SK-N-SH treated with all-trans-retinoic acid at 6 μM for 48 hours (cell line): ENCODE measurements at regions not wholly inside any gene's neighbourhood (a gene's known extent, or its start where the extent isn't known, plus 50 kb on each side); places are given as distances from the start of the nearest gene placed in this dataset.

Experiments used
- ATAC-seq: fragments of 200-7000 bp; cut with Tn5 transposase; 3 replicates; pipeline ENCODE4 v1.9.1; 2020; ENCODE audit warnings: mild to moderate bottlenecking, moderate library complexity
- ARNTL ChIP-seq: fragments of 450-650 bp; formaldehyde crosslinking; IDR thresholded peaks from 2 replicates; pipeline ENCODE4 v1.5.0; 2020; ENCODE audit warnings: low read depth, mild to moderate bottlenecking, moderate library complexity, borderline replicate concordance
- BACH2 ChIP-seq: fragments of 250-450 bp; sonication (Bioruptor Pico); IDR thresholded peaks from 2 replicates; pipeline ENCODE4 v1.9.0; 2021; ENCODE audit warnings: mild to moderate bottlenecking, borderline replicate concordance
- CSDC2 ChIP-seq: fragments of 250-450 bp; sonication (Bioruptor Pico); IDR thresholded peaks from 2 replicates; pipeline ENCODE4 v1.5.0; 2020; ENCODE audit warnings: mild to moderate bottlenecking, moderate library complexity
- ESRRG ChIP-seq: fragments of 250-450 bp; sonication (Bioruptor Pico); IDR thresholded peaks from 2 replicates; pipeline ENCODE4 v1.6.1; 2021; ENCODE audit warnings: mild to moderate bottlenecking
- GLIS3 ChIP-seq: fragments of 250-450 bp; sonication (Bioruptor Pico); IDR thresholded peaks from 2 replicates; pipeline ENCODE4 v1.5.0; 2020; ENCODE audit warnings: mild to moderate bottlenecking, moderate library complexity
- ISL1 ChIP-seq: fragments of 250-450 bp; sonication (Bioruptor Pico); IDR thresholded peaks from 2 replicates; pipeline ENCODE4 v2.1.2; 2022; ENCODE audit warnings: mild to moderate bottlenecking, moderate library complexity
- OSR1 ChIP-seq: fragments of 250-450 bp; sonication (Bioruptor Pico); IDR thresholded peaks from 2 replicates; pipeline ENCODE4 v1.8.0; 2022; ENCODE audit warnings: moderate library complexity, mild to moderate bottlenecking, inconsistent platforms
- PPARA ChIP-seq: fragments of 250-450 bp; sonication (Bioruptor Pico); IDR thresholded peaks from 2 replicates; pipeline ENCODE4 v1.5.0; 2020; ENCODE audit warnings: mild to moderate bottlenecking, borderline replicate concordance
- RARB ChIP-seq: fragments of 250-450 bp; sonication (Bioruptor Pico); IDR thresholded peaks from 2 replicates; pipeline ENCODE4 v1.8.0; 2021; ENCODE audit warnings: mild to moderate bottlenecking, moderate library complexity
- TCF4 ChIP-seq: fragments of 250-450 bp; sonication (Bioruptor Pico); IDR thresholded peaks from 2 replicates; pipeline ENCODE4 v1.8.0; 2021; ENCODE audit warnings: mild to moderate bottlenecking, moderate library complexity, borderline replicate concordance
- ZC3H10 ChIP-seq: fragments of 250-450 bp; sonication (Bioruptor Pico); IDR thresholded peaks from 2 replicates; pipeline ENCODE4 v1.5.1; 2021; ENCODE audit warnings: mild to moderate bottlenecking, moderate library complexity
- ZFP3 ChIP-seq: fragments of 250-450 bp; sonication (Bioruptor Pico); IDR thresholded peaks from 2 replicates; pipeline ENCODE4 v1.5.0; 2020; ENCODE audit warnings: mild to moderate bottlenecking, moderate library complexity
- ZFP30 ChIP-seq: fragments of 450-650 bp; formaldehyde crosslinking; IDR thresholded peaks from 2 replicates; pipeline ENCODE4 v1.5.0; 2022; ENCODE audit warnings: mild to moderate bottlenecking, moderate library complexity
- ZNF565 ChIP-seq: fragments of 450-650 bp; formaldehyde crosslinking; conservative IDR thresholded peaks from 2 replicates; pipeline ENCODE4 v1.5.0; 2020; ENCODE audit warnings: low read depth, mild to moderate bottlenecking, moderate library complexity
- ZNF70 ChIP-seq: fragments of 450-650 bp; formaldehyde crosslinking; IDR thresholded peaks from 2 replicates; pipeline ENCODE4 v1.5.0; 2020; ENCODE audit warnings: mild to moderate bottlenecking, moderate library complexity
- ZNF8 ChIP-seq: fragments of 450-650 bp; formaldehyde crosslinking; IDR thresholded peaks from 2 replicates; pipeline ENCODE4 v1.5.0; 2020; ENCODE audit warnings: mild to moderate bottlenecking, moderate library complexity
- TF ChIP-seq, protein P1 (sequence below): fragments of 250-450 bp; sonication (Bioruptor Pico); IDR thresholded peaks from 2 replicates; pipeline ENCODE4 v1.8.0; 2020; ENCODE audit warnings: mild to moderate bottlenecking, moderate library complexity, borderline replicate concordance
- TF ChIP-seq, protein P2 (sequence below): fragments of 250-450 bp; sonication (Bioruptor Pico); IDR thresholded peaks from 2 replicates; pipeline ENCODE4 v1.5.1; 2020; ENCODE audit warnings: low read depth, mild to moderate bottlenecking, moderate library complexity
- TF ChIP-seq, protein P3 (sequence below): fragments of 250-450 bp; sonication (Bioruptor Pico); IDR thresholded peaks from 2 replicates; pipeline ENCODE4 v1.5.0; 2020; ENCODE audit warnings: mild to moderate bottlenecking, moderate library complexity
- TF ChIP-seq, protein P4 (sequence below): fragments of 250-450 bp; sonication (Bioruptor Pico); IDR thresholded peaks from 2 replicates; pipeline ENCODE4 v1.8.0; 2021; ENCODE audit warnings: low read depth, mild to moderate bottlenecking, moderate library complexity, borderline replicate concordance
- TF ChIP-seq, protein P5 (sequence below): fragments of 250-450 bp; sonication (Bioruptor Pico); IDR thresholded peaks from 2 replicates; pipeline ENCODE4 v1.5.1; 2021; ENCODE audit warnings: mild to moderate bottlenecking, moderate library complexity

DNA sequence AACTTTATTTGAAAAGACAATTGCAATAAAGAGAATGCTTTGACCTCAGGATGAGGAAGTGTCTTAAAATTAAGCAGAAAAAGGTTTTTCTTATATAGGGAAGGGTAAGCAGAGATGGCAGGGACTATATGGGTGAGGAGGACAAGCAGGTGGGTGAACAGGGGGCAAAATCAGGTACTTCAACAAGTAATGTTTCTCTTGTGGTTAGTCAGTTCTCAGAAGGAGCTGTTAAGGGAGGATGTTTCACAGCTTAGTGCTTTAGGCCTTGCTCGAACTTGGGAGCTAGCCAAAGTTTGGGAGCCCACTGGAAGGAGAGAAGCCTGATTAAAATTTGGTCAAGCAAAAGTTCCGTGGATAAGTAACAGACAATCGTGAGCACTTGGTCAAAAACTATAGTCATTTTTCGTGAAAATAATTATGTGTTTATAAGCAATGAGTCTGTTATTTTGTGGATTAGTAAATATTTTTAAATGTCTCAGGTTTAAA, 364.2 kb upstream of the TMPO start (continued):
- TF ChIP-seq, protein P1, sequence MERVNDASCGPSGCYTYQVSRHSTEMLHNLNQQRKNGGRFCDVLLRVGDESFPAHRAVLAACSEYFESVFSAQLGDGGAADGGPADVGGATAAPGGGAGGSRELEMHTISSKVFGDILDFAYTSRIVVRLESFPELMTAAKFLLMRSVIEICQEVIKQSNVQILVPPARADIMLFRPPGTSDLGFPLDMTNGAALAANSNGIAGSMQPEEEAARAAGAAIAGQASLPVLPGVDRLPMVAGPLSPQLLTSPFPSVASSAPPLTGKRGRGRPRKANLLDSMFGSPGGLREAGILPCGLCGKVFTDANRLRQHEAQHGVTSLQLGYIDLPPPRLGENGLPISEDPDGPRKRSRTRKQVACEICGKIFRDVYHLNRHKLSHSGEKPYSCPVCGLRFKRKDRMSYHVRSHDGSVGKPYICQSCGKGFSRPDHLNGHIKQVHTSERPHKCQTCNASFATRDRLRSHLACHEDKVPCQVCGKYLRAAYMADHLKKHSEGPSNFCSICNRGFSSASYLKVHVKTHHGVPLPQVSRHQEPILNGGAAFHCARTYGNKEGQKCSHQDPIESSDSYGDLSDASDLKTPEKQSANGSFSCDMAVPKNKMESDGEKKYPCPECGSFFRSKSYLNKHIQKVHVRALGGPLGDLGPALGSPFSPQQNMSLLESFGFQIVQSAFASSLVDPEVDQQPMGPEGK (CRISPR knock-in tag) = no peak

DNA sequence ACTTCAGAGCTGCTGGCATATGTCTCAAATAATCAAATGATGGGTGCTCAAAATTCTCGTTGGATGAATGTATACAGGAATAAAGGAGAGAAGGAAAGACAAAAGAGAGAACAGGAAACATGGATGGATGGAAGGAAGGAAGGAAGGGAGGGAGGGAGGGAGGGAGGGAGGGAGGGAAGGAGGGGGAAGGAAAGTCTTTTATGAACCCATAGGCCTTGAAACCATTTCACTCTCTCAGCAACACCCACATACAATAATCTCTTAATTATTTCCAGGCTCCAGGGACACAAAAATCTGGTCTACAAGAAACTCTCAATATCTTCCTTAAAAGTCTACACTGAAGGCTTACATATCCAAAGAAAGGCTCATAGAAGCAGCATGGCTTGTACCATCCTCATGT, 363.4 kb upstream of the TMPO start:
- TF ChIP-seq OSR1 (CRISPR knock-in tag) (no peak), ARNTL (no peak), RARB (CRISPR knock-in tag) (no peak), ZNF70 (CRISPR knock-in tag) (no peak), ZNF565 (CRISPR knock-in tag) (no peak), CSDC2 (CRISPR knock-in tag) (no peak), ZC3H10 (no peak), ESRRG (no peak)
- TF ChIP-seq, protein P2, sequence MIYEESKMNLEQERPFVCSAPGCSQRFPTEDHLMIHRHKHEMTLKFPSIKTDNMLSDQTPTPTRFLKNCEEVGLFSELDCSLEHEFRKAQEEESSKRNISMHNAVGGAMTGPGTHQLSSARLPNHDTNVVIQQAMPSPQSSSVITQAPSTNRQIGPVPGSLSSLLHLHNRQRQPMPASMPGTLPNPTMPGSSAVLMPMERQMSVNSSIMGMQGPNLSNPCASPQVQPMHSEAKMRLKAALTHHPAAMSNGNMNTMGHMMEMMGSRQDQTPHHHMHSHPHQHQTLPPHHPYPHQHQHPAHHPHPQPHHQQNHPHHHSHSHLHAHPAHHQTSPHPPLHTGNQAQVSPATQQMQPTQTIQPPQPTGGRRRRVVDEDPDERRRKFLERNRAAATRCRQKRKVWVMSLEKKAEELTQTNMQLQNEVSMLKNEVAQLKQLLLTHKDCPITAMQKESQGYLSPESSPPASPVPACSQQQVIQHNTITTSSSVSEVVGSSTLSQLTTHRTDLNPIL (CRISPR knock-in tag) = no peak
- TF ChIP-seq, protein P3, sequence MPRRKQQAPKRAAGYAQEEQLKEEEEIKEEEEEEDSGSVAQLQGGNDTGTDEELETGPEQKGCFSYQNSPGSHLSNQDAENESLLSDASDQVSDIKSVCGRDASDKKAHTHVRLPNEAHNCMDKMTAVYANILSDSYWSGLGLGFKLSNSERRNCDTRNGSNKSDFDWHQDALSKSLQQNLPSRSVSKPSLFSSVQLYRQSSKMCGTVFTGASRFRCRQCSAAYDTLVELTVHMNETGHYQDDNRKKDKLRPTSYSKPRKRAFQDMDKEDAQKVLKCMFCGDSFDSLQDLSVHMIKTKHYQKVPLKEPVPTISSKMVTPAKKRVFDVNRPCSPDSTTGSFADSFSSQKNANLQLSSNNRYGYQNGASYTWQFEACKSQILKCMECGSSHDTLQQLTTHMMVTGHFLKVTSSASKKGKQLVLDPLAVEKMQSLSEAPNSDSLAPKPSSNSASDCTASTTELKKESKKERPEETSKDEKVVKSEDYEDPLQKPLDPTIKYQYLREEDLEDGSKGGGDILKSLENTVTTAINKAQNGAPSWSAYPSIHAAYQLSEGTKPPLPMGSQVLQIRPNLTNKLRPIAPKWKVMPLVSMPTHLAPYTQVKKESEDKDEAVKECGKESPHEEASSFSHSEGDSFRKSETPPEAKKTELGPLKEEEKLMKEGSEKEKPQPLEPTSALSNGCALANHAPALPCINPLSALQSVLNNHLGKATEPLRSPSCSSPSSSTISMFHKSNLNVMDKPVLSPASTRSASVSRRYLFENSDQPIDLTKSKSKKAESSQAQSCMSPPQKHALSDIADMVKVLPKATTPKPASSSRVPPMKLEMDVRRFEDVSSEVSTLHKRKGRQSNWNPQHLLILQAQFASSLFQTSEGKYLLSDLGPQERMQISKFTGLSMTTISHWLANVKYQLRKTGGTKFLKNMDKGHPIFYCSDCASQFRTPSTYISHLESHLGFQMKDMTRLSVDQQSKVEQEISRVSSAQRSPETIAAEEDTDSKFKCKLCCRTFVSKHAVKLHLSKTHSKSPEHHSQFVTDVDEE (CRISPR knock-in tag) = no peak

DNA sequence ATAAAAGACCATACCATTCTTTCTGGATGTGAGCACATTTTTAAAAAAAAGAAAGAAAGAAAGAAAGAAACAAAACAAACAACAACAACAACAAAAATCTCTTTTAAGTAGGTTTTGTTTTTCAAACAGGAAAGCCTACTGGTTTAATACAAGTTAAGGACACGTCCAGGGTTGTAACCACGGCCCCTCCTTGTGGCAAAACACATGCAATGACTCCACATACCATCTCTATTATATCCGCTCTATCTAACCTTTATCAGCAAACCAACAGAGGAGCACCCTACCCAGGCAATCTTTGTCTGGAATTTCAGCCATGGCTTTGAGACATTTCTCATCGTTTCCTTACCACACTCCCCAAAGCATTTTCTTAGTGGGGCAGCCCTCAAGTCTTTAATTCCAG, 360.5 kb upstream of the TMPO start:
- no peak for TF ChIP-seq TCF4 (CRISPR knock-in tag)
- no peak for TF ChIP-seq ZFP3 (CRISPR knock-in tag)
- no peak for TF ChIP-seq GLIS3 (CRISPR knock-in tag)
- no peak for TF ChIP-seq RARB (CRISPR knock-in tag)
- TF ChIP-seq BACH2 (CRISPR knock-in tag) = no peak
- TF ChIP-seq, protein P4, sequence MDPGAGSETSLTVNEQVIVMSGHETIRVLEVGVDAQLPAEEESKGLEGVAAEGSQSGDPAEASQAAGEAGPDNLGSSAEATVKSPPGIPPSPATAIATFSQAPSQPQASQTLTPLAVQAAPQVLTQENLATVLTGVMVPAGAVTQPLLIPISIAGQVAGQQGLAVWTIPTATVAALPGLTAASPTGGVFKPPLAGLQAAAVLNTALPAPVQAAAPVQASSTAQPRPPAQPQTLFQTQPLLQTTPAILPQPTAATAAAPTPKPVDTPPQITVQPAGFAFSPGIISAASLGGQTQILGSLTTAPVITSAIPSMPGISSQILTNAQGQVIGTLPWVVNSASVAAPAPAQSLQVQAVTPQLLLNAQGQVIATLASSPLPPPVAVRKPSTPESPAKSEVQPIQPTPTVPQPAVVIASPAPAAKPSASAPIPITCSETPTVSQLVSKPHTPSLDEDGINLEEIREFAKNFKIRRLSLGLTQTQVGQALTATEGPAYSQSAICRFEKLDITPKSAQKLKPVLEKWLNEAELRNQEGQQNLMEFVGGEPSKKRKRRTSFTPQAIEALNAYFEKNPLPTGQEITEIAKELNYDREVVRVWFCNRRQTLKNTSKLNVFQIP (CRISPR knock-in tag) = no peak
- TF ChIP-seq, protein P5, sequence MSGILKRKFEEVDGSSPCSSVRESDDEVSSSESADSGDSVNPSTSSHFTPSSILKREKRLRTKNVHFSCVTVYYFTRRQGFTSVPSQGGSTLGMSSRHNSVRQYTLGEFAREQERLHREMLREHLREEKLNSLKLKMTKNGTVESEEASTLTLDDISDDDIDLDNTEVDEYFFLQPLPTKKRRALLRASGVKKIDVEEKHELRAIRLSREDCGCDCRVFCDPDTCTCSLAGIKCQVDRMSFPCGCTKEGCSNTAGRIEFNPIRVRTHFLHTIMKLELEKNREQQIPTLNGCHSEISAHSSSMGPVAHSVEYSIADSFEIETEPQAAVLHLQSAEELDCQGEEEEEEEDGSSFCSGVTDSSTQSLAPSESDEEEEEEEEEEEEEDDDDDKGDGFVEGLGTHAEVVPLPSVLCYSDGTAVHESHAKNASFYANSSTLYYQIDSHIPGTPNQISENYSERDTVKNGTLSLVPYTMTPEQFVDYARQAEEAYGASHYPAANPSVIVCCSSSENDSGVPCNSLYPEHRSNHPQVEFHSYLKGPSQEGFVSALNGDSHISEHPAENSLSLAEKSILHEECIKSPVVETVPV = no peak
- no peak for TF ChIP-seq ZFP30 (CRISPR knock-in tag)
- no peak for TF ChIP-seq ZNF565 (CRISPR knock-in tag)
- ATAC-seq = 0 out of 3 replicates have a peak, but pooled peaks have one; percentile 41

More for the DNA sequence above, 363.4 kb upstream of the TMPO start:
- no peak for ATAC-seq

DNA sequence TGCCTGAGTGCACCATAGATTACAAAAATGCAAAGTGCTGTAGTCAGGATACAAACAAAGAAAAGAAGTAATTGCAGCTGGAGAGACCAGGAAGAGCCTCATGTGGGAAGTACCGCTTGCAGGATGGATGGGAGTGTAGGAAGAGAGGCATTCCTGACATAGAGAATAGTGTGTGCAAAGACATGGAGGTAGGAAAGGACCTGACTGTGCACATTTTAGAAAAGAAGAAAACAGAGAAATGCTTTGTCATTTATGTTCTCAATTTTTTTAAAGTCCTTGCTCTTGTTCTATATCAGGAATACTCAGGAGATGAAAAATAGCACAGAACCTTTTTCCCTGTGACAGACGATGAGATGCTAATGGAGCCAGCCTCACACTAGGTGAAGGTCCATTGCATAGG, 358.7 kb upstream of the TMPO start:
- ATAC-seq = no peak
- TF ChIP-seq ZC3H10 = no peak
- no peak for TF ChIP-seq OSR1 (CRISPR knock-in tag)
- no peak for TF ChIP-seq ISL1 (CRISPR knock-in tag)
- no peak for TF ChIP-seq ZFP30 (CRISPR knock-in tag)
- no peak for TF ChIP-seq TCF4 (CRISPR knock-in tag)
- TF ChIP-seq, protein P5 = no peak
- no peak for TF ChIP-seq PPARA
- TF ChIP-seq ZNF70 (CRISPR knock-in tag) = no peak
- TF ChIP-seq, protein P4 (CRISPR knock-in tag) = no peak
- no peak for TF ChIP-seq ESRRG
- no peak for TF ChIP-seq ZNF565 (CRISPR knock-in tag)
- no peak for TF ChIP-seq ZFP3 (CRISPR knock-in tag)
- no peak for TF ChIP-seq ARNTL
- no peak for TF ChIP-seq ZNF8 (CRISPR knock-in tag)
- TF ChIP-seq BACH2 (CRISPR knock-in tag) = no peak
- TF ChIP-seq GLIS3 (CRISPR knock-in tag) = no peak
